NB4 (cell line): ENCODE measurements at regions not wholly inside any gene's neighbourhood (a gene's known extent, or its start where the extent isn't known, plus 50 kb on each side); places are given as distances from the start of the nearest gene placed in this dataset.
"Not testable (repeated sequence)": the region's sequence is repeated elsewhere in the genome, so short reads cannot be mapped to it uniquely, and the experiment has no call there.

ENCODE experiments used
- DNase-seq: peaks from one replicate; pipeline ENCODE4 v3.0.0; 2010; ENCODE audit warnings: low read depth
- H3K4me3 ChIP-seq: one replicate; pipeline ENCODE4 v1.5.1; 2011; ENCODE audit warnings: mild to moderate bottlenecking, low read depth, low read length, moderate library complexity
- MAX ChIP-seq: IDR thresholded peaks from 2 replicates; pipeline ENCODE4 v1.6.1; 2011; ENCODE audit warnings: low read depth, low read length
- MYC ChIP-seq: IDR thresholded peaks from 2 replicates; pipeline ENCODE4 v1.6.1; 2011; ENCODE audit warnings: low read depth, low read length
- POLR2A ChIP-seq: IDR thresholded peaks from 2 replicates; pipeline ENCODE4 v1.6.1; 2011; ENCODE audit warnings: mild to moderate bottlenecking; ENCODE audit not compliant: insufficient read length; ENCODE audit errors: extremely low read depth
- TF ChIP-seq, protein P1 (sequence below): IDR thresholded peaks from one replicate; pipeline ENCODE4 v1.5.1; 2012; ENCODE audit warnings: low read depth, low read length

DNA sequence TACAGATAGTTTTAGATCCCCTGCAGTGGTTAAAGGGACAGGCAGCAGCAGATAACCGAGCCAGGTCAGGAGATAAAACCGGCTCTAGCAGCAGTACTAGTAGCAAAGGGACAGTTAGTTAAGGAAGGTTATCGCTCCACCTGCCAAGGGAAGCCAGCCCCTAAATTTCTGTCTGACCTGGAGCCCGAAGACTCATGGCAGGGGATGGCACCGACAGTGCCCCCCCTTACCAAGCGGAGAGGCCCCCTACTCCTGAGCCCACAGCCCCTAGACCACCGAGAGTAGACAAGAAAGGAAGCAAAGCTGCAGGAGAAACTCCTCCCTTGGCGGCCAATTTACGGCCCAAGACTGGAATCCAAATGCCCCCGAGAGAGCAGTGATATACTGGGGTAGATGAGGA, 61.3 kb upstream of the MAGEC2 start:
- DNase-seq, result no peak
- no peak overlapping the region for H3K4me3 ChIP-seq
- TF ChIP-seq POLR2A (no peak), MAX (no peak), MYC (no peak)
- TF ChIP-seq, protein P1, sequence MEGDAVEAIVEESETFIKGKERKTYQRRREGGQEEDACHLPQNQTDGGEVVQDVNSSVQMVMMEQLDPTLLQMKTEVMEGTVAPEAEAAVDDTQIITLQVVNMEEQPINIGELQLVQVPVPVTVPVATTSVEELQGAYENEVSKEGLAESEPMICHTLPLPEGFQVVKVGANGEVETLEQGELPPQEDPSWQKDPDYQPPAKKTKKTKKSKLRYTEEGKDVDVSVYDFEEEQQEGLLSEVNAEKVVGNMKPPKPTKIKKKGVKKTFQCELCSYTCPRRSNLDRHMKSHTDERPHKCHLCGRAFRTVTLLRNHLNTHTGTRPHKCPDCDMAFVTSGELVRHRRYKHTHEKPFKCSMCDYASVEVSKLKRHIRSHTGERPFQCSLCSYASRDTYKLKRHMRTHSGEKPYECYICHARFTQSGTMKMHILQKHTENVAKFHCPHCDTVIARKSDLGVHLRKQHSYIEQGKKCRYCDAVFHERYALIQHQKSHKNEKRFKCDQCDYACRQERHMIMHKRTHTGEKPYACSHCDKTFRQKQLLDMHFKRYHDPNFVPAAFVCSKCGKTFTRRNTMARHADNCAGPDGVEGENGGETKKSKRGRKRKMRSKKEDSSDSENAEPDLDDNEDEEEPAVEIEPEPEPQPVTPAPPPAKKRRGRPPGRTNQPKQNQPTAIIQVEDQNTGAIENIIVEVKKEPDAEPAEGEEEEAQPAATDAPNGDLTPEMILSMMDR, result no peak

DNA sequence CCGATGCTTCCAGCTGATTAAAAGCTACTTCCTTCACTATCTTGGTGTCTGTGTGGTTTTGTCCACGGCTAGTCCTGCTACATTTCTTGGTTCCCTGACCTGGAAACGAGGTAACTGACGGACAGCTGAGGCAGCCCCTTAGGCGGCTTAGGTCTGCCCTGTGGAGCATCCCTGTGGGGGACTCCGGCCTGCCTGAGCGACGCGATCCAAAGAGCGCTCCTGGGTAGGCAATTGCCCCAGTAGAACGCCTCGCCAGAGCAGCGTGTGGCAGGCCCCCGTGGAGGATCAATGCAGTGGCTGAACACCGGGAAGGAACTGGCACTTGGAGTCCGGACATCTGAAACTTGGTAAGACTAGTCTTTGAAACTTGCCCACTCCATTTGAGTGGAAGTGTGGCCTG, 60.5 kb upstream of the MAGEC2 start:
- H3K4me3 ChIP-seq, DNase-seq: not testable (repeated sequence)

DNA sequence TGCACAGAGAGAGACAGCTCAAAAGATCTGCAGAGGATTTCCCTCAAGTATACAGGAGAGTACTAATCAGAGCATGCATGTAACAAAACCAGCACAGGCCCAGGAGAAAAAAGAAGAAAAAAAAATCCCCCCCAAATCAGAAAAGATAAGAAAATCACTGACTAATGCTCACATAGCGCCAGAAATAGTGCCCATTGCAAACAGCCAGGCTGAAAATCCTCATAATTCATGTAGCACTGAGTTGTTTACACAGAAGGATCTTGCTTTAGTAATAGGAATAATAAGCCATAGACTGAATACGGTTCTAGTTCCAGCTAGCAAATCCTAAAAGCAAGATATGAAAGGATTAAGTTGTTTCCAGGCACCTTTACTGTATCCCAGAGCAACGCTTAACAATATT, 51.8 kb upstream of the MAGEC2 start:
- DNase-seq, result no peak
- TF ChIP-seq MYC (no peak), MAX (no peak)
- TF ChIP-seq, protein P1, result no peak
- no peak overlapping the region for H3K4me3 ChIP-seq
